GM12891 (cell line): ENCODE measurements at regions not wholly inside any gene's neighbourhood (a gene's known extent, or its start where the extent isn't known, plus 50 kb on each side); places are given as distances from the start of the nearest gene placed in this dataset.

Experiments
- PAX5 ChIP-seq: IDR thresholded peaks from 2 replicates; pipeline ENCODE4 v1.6.1; 2011; ENCODE audit warnings: low read length, moderate library complexity, mild to moderate bottlenecking; ENCODE audit not compliant: insufficient read depth, severe bottlenecking
- POLR2A ChIP-seq: IDR thresholded peaks from 2 replicates; pipeline ENCODE4 v1.6.1; 2011; ENCODE audit warnings: low read depth, low read length, control low read depth
- POLR2AphosphoS5 ChIP-seq: IDR thresholded peaks from 2 replicates; pipeline ENCODE4 v1.6.1; 2011; ENCODE audit warnings: low read depth, low read length, control low read depth
- POU2F2 ChIP-seq: IDR thresholded peaks from 2 replicates; pipeline ENCODE4 v1.6.1; 2011; ENCODE audit warnings: low read depth, mild to moderate bottlenecking, control low read depth, low read length, moderate library complexity
- SPI1 ChIP-seq: IDR thresholded peaks from 2 replicates; pipeline ENCODE4 v1.6.1; 2011; ENCODE audit warnings: low read depth, low read length, control low read depth
- TAF1 ChIP-seq: IDR thresholded peaks from 2 replicates; pipeline ENCODE4 v1.6.1; 2011; ENCODE audit warnings: low read depth, low read length, control low read depth

DNA sequence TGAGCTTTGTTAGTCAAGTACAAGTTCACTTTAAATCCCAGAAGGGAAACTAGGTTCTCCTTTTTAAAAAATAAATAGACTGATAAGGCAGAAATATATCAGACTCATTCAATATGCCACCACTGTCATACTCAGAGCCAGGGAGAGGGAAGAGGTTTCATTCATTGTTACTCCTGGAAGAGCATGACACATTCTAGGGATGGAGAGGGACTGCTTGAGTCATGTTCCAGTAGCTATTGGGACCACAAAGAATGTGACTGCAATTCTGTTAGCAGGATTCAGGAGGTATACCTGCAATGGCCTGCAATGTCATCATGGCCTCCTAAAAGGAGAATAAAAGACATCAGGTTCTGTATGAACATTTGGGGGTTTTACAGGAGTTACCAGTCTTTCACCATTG, 167.6 kb downstream of the TFAP2B start:
- TF ChIP-seq PAX5 (no peak), POLR2A (no peak), POLR2AphosphoS5 (no peak), TAF1 (no peak), POU2F2 (no peak), SPI1 (no peak)
